Neutrophil (primary cell): ENCODE measurements at regions not wholly inside any gene's neighbourhood (a gene's known extent, or its start where the extent isn't known, plus 50 kb on each side); places are given as distances from the start of the nearest gene placed in this dataset.

Experiments
- H3K27ac ChIP-seq: fragments of 200-600 bp; sonication (generic); 2 replicates; pipeline ENCODE4 v1.5.1; 2016; ENCODE audit warnings: mild to moderate bottlenecking, moderate library complexity
- H3K27me3 ChIP-seq: fragments of 200-600 bp; sonication (generic); 2 replicates; pipeline ENCODE4 v1.6.0; 2016; ENCODE audit warnings: mild to moderate bottlenecking
- H3K36me3 ChIP-seq: fragments of 200-600 bp; sonication (generic); 2 replicates; pipeline ENCODE4 v1.5.1; 2017
- H3K4me1 ChIP-seq, 2 experiments: fragments of 200-600 bp in 1 of 2; sonication (generic) in 1 of 2; 1 replicate in 1 of 2; 2 replicates in 1 of 2; pipeline versions ENCODE4 v1.5.1 to v1.6.1; 2013 to 2016; ENCODE audit warnings: low read depth in 1 of 2, low read length in 1 of 2, mild to moderate bottlenecking in 1 of 2, moderate library complexity in 1 of 2; ENCODE audit not compliant: control insufficient read depth in 1 of 2, insufficient read depth in 1 of 2
- H3K4me3 ChIP-seq, 2 experiments: fragments of 200-600 bp in 1 of 2; sonication (generic) in 1 of 2; 1 replicate in 1 of 2; 2 replicates in 1 of 2; pipeline ENCODE4 v1.5.1; 2013 to 2016; ENCODE audit warnings: low read depth in 1 of 2, low read length in 1 of 2, mild to moderate bottlenecking in 1 of 2, moderate library complexity in 1 of 2
- H3K9me3 ChIP-seq: fragments of 200-600 bp; sonication (generic); 2 replicates; pipeline ENCODE4 v1.5.1; 2016
- TF ChIP-seq, protein P1 (sequence below): fragments of 200-600 bp; sonication (generic); IDR thresholded peaks from 2 replicates; pipeline ENCODE4 v1.5.1; 2016; ENCODE audit warnings: antibody characterized with exemption

DNA sequence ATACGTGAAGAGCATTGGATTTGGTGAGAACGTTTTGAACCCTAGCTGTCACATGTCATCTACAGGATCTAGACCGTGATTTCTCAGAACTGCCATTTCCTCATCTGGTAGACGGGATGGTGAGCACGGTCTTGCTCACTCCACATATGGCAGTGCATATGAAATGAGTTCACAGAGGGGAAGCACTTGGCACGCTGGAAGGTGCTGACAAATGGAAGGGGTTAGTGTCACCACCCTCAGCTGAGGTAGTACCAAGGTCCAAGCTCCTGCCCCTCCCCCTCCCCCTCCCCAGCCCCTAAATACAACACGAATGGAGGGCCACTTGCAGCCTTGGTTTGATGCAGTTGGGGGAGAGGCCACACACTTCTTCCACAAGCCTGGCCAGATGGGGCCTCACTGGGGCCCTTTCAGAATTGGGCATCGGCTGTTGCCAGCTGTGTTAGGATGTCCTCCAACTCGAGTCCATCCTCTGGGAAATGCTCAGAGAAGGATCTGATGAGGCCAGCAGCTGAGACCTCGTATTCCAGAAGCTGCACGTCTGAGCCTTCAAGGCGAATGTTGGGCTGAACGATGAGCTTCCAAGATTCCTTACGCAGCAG, 322.4 kb downstream of the ANXA1 start:
- TF ChIP-seq, protein P1, sequence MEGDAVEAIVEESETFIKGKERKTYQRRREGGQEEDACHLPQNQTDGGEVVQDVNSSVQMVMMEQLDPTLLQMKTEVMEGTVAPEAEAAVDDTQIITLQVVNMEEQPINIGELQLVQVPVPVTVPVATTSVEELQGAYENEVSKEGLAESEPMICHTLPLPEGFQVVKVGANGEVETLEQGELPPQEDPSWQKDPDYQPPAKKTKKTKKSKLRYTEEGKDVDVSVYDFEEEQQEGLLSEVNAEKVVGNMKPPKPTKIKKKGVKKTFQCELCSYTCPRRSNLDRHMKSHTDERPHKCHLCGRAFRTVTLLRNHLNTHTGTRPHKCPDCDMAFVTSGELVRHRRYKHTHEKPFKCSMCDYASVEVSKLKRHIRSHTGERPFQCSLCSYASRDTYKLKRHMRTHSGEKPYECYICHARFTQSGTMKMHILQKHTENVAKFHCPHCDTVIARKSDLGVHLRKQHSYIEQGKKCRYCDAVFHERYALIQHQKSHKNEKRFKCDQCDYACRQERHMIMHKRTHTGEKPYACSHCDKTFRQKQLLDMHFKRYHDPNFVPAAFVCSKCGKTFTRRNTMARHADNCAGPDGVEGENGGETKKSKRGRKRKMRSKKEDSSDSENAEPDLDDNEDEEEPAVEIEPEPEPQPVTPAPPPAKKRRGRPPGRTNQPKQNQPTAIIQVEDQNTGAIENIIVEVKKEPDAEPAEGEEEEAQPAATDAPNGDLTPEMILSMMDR = no peak
- Histone ChIP-seq H3K9me3 (no peaks in the 10 kb centered on the region), H3K36me3 (no peaks in the 10 kb centered on the region), H3K27ac (no peak overlapping the region), H3K27me3 (no peaks in the 10 kb centered on the region), H3K4me3 (no peak overlapping the region), H3K4me1 (no peaks in the 10 kb centered on the region)

DNA sequence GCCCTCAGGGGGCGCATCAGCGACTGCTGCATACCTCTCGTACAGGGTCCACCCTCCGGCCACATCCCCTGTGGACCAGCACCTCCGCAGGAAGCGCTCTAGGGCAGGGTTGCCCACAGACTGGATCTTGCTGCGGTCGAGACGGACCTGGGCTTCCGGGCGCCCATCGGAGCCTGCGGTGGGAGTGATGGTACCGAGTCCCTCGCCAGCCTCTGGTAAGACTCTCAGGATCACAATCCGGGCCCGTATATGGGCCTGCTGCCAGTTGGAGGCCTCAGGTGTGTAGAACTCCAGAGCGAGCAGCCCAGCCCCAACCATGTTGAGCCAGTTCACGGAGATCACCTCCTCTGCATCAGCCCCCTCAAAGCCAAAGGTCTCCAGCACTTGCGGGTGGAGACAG, 323.0 kb downstream of the ANXA1 start:
- Histone ChIP-seq H3K4me3 (no peak overlapping the region), H3K4me1 (no peaks in the 10 kb centered on the region), H3K36me3 (no peaks in the 10 kb centered on the region), H3K27me3 (no peaks in the 10 kb centered on the region), H3K9me3 (no peaks in the 10 kb centered on the region), H3K27ac (no peak overlapping the region)
- TF ChIP-seq, protein P1 = no peak

DNA sequence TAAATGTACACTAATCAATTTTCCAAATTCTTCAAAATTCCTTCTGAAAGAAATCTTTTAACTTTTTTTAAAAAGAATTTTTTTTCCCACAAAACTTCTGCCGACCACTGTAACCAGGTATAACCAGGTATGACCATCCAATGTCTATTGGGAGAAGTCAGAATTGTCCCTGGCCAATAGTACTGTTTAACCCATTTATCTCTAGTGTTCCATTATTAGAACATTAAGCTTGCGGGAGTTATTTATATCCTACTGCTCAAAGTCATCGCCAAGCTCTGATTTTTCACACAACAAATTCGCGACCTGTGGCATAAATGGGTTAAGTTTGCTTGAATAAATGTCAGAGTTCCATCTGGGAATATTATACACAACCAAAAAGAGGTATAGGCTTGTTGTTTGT, 343.2 kb downstream of the ANXA1 start:
- Histone ChIP-seq H3K4me3 (no peak overlapping the region), H3K9me3 (no peaks in the 10 kb centered on the region), H3K27me3 (no peaks in the 10 kb centered on the region), H3K4me1 (no peaks in the 10 kb centered on the region), H3K27ac (no peak overlapping the region), H3K36me3 (no peaks in the 10 kb centered on the region)
- TF ChIP-seq, protein P1 = no peak

DNA sequence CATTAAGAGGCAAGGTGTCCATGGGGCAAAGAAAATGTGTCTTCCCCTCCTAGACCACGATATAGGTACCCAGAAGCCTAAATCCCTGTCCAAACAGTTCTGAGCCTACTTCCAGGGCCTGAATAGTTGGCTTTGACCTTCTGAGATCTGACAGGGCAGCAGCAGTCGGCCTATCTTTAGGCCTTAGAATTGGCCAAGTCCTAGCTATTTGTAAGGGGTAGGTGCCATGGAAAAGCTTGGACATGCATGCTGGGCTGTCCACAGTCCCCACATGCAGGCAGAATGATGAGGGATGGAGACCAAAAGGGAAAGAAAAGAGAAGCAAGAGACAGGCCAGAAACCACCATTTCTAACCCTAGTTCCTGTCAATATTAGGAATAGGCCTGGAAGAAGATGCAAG, 346.1 kb downstream of the ANXA1 start:
- Histone ChIP-seq H3K27ac (no peak overlapping the region), H3K4me1 (no peaks in the 10 kb centered on the region), H3K27me3 (no peaks in the 10 kb centered on the region), H3K36me3 (no peaks in the 10 kb centered on the region), H3K9me3 (no peaks in the 10 kb centered on the region), H3K4me3 (no peak overlapping the region)
- TF ChIP-seq, protein P1 = no peak

DNA sequence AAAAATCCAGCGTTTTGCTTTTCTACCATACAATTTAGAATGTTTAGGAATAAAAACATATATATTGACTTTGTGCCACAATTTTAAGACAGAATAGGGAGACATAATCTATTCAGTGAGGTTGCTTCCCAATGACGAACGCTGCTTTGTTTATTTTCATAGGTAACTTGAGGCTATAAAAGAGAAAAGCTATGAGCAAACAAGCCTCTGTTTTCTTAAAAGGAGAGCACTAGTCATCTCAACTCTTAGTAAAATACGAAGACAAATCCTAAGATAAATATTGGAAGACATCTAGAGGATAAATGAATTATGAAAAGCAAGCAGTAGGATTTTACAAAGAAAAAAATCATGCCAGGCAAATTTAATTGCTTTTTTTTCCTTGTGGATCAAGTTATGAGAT, 363.6 kb downstream of the ANXA1 start:
- no peak overlapping the region for H3K4me3 ChIP-seq
- H3K9me3 ChIP-seq = no peaks in the 10 kb centered on the region
- TF ChIP-seq, protein P1 = no peak
- H3K4me1 ChIP-seq = no peaks in the 10 kb centered on the region
- H3K36me3 ChIP-seq = no peaks in the 10 kb centered on the region
- H3K27me3 ChIP-seq = no peaks in the 10 kb centered on the region
- H3K27ac ChIP-seq = no peak overlapping the region

DNA sequence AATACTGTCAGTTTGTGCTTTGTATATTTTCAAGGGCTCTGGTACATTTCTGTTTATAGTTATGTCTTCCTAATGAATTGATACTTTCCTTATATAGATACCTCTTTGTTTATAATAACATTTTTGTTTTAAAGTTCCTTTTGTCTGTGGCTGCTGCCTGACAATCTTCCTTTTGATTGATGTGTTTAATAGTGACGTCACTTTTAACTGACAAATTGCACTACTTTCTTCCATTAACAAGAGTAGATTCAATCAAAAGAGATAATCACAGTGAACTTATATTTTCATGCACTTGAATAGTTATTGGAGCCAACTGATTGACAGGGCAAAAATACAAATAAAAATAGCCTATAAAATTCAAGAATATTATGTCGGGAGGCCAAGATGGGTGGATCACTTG, 371.7 kb downstream of the ANXA1 start:
- H3K36me3 ChIP-seq = no peaks in the 10 kb centered on the region
- H3K4me1 ChIP-seq = no peaks in the 10 kb centered on the region
- H3K27ac ChIP-seq = no peak overlapping the region
- H3K27me3 ChIP-seq = no peaks in the 10 kb centered on the region
- TF ChIP-seq, protein P1 = no peak
- H3K9me3 ChIP-seq = no peaks in the 10 kb centered on the region
- H3K4me3 ChIP-seq = no peak overlapping the region
